ENCODE measurements at regions not wholly inside any gene's neighbourhood (a gene's known extent, or its start where the extent isn't known, plus 50 kb on each side); places are given as distances from the start of the nearest gene placed in this dataset.

GRCh38 chr3:20543535-20544226 lies 357.7 kb upstream of the SGO1 start:
- H3K9me3 Mint-ChIP-seq (ENCODE audit: unreplicated experiment), result peaks cover 8% of the 10 kb centered on the region
- no peak overlapping the region for H3K4me3 Mint-ChIP-seq (ENCODE audit: unreplicated experiment)
- TF ChIP-seq CTCF (IDR thresholded peaks at IDR 0.05; ENCODE audit: partially characterized antibody, unreplicated experiment), result no peak
- no peak for DNase-seq
- no peaks in the 10 kb centered on the region for H3K4me1 Mint-ChIP-seq (ENCODE audit: low read depth, unreplicated experiment)
- H3K27ac Mint-ChIP-seq (ENCODE audit: unreplicated experiment), result no peak overlapping the region
- no peaks in the 10 kb centered on the region for H3K36me3 Mint-ChIP-seq (ENCODE audit: unreplicated experiment)
- H3K27me3 Mint-ChIP-seq (ENCODE audit: unreplicated experiment), result peaks cover 1% of the 10 kb centered on the region

GRCh38 chr3:20540066-20540465 lies 354.1 kb upstream of the SGO1 start:
- Mint-ChIP-seq H3K27ac (ENCODE audit: unreplicated experiment) (no peak overlapping the region), H3K4me1 (ENCODE audit: low read depth, unreplicated experiment) (no peaks in the 10 kb centered on the region), H3K9me3 (ENCODE audit: unreplicated experiment) (no peaks in the 10 kb centered on the region), H3K4me3 (ENCODE audit: unreplicated experiment) (no peak overlapping the region), H3K36me3 (ENCODE audit: unreplicated experiment) (no peaks in the 10 kb centered on the region), H3K27me3 (ENCODE audit: unreplicated experiment) (no peaks in the 10 kb centered on the region)
- DNase-seq, result no peak
- no peak for TF ChIP-seq CTCF (IDR thresholded peaks at IDR 0.05; ENCODE audit: partially characterized antibody, unreplicated experiment)

- no peak for TF ChIP-seq CTCF (IDR thresholded peaks at IDR 0.05; ENCODE audit: partially characterized antibody, unreplicated experiment)
- Mint-ChIP-seq H3K4me1 (ENCODE audit: low read depth, unreplicated experiment) (no peaks in the 10 kb centered on the region), H3K9me3 (ENCODE audit: unreplicated experiment) (no peaks in the 10 kb centered on the region), H3K4me3 (ENCODE audit: unreplicated experiment) (no peak overlapping the region), H3K36me3 (ENCODE audit: unreplicated experiment) (no peaks in the 10 kb centered on the region), H3K27me3 (ENCODE audit: unreplicated experiment) (no peaks in the 10 kb centered on the region), H3K27ac (ENCODE audit: unreplicated experiment) (no peak overlapping the region)
- no peak for DNase-seq
Observed at GRCh38 chr3:20539666-20540065, 353.7 kb upstream of the SGO1 start.

GRCh38 chr3:20537234-20537633 lies 351.2 kb upstream of the SGO1 start:
- H3K4me1 Mint-ChIP-seq (ENCODE audit: low read depth, unreplicated experiment), result no peaks in the 10 kb centered on the region

More at GRCh38 chr3:20537234-20537633, 351.2 kb upstream of the SGO1 start:
- no peak overlapping the region for H3K4me3 Mint-ChIP-seq (ENCODE audit: unreplicated experiment)
- TF ChIP-seq CTCF (IDR thresholded peaks at IDR 0.05; ENCODE audit: partially characterized antibody, unreplicated experiment), result no peak
- no peaks in the 10 kb centered on the region for H3K9me3 Mint-ChIP-seq (ENCODE audit: unreplicated experiment)
- DNase-seq, result no peak
- H3K27me3 Mint-ChIP-seq (ENCODE audit: unreplicated experiment), result no peaks in the 10 kb centered on the region
- no peaks in the 10 kb centered on the region for H3K36me3 Mint-ChIP-seq (ENCODE audit: unreplicated experiment)
- no peak overlapping the region for H3K27ac Mint-ChIP-seq (ENCODE audit: unreplicated experiment)

Measured in glutamatergic neuron (in vitro differentiated cells).